Glutamatergic neuron (in vitro differentiated cells): ENCODE measurements at regions not wholly inside any gene's neighbourhood (a gene's known extent, or its start where the extent isn't known, plus 50 kb on each side); places are given as distances from the start of the nearest gene placed in this dataset.

Experiments used
- DNase-seq: peaks from one replicate; pipeline ENCODE4 v3.0.0; 2022
- H3K27ac Mint-ChIP-seq: one replicate; pipeline ENCODE4 v1.8.0; 2020; ENCODE audit warnings: mild to moderate bottlenecking, mixed read lengths, inconsistent platforms; ENCODE audit not compliant: unreplicated experiment
- H3K27me3 Mint-ChIP-seq: one replicate; pipeline ENCODE4 v1.8.0; 2020; ENCODE audit warnings: mild to moderate bottlenecking, moderate library complexity, mixed read lengths, inconsistent platforms; ENCODE audit not compliant: unreplicated experiment
- H3K36me3 Mint-ChIP-seq: one replicate; pipeline ENCODE4 v1.8.0; 2020; ENCODE audit warnings: mild to moderate bottlenecking, mixed read lengths, inconsistent platforms; ENCODE audit not compliant: unreplicated experiment
- H3K4me1 Mint-ChIP-seq: one replicate; pipeline ENCODE4 v1.8.0; 2020; ENCODE audit warnings: mild to moderate bottlenecking, low read depth, mixed read lengths, inconsistent platforms; ENCODE audit not compliant: unreplicated experiment
- H3K4me3 Mint-ChIP-seq: one replicate; pipeline ENCODE4 v1.8.0; 2020; ENCODE audit warnings: mild to moderate bottlenecking, mixed read lengths, inconsistent platforms; ENCODE audit not compliant: unreplicated experiment
- H3K9me3 Mint-ChIP-seq: one replicate; pipeline ENCODE4 v1.8.0; 2020; ENCODE audit warnings: mild to moderate bottlenecking, moderate library complexity, mixed read lengths, inconsistent platforms; ENCODE audit not compliant: unreplicated experiment
- CTCF ChIP-seq: fragments of 200-600 bp; sonication (generic); IDR thresholded peaks from one replicate; pipeline ENCODE4 v1.5.0; 2021; ENCODE audit not compliant: partially characterized antibody, unreplicated experiment

- Mint-ChIP-seq H3K4me1 (peaks cover 22% of the 10 kb centered on the region), H3K27me3 (peaks cover 8% of the 10 kb centered on the region), H3K4me3 (no peak overlapping the region), H3K9me3 (peaks cover 8% of the 10 kb centered on the region), H3K36me3 (no peaks in the 10 kb centered on the region), H3K27ac (no peak overlapping the region)
- no peak for DNase-seq
- TF ChIP-seq CTCF = no peak
Measured at GRCh38 chr1:162982364-162982763, 86.8 kb upstream of the RGS4 start.

- peaks cover 8% of the 10 kb centered on the region for H3K9me3 Mint-ChIP-seq
- peak overlapping the region; percentile 76 for H3K4me3 Mint-ChIP-seq
- peaks cover 24% of the 10 kb centered on the region for H3K4me1 Mint-ChIP-seq
- H3K27ac Mint-ChIP-seq = peak overlapping the region; percentile 98
- peak; percentile 19 for DNase-seq
- TF ChIP-seq CTCF = no peak
- H3K27me3 Mint-ChIP-seq = peaks cover 11% of the 10 kb centered on the region
- H3K36me3 Mint-ChIP-seq = no peaks in the 10 kb centered on the region
Measured at GRCh38 chr1:162977944-162978568, 91.1 kb upstream of the RGS4 start.

- peaks cover 10% of the 10 kb centered on the region for H3K9me3 Mint-ChIP-seq
- peak overlapping the region; percentile 76 for H3K27ac Mint-ChIP-seq
- no peak for TF ChIP-seq CTCF
- DNase-seq = no peak
- H3K36me3 Mint-ChIP-seq = no peaks in the 10 kb centered on the region
- no peak overlapping the region for H3K4me3 Mint-ChIP-seq
- peaks cover 24% of the 10 kb centered on the region for H3K4me1 Mint-ChIP-seq
- H3K27me3 Mint-ChIP-seq = peaks cover 11% of the 10 kb centered on the region
Measured at GRCh38 chr1:162976628-162977027, 92.5 kb upstream of the RGS4 start.

- H3K4me3 Mint-ChIP-seq = no peak overlapping the region
- no peak for DNase-seq
- peaks cover 24% of the 10 kb centered on the region for H3K4me1 Mint-ChIP-seq
- H3K27me3 Mint-ChIP-seq = peaks cover 11% of the 10 kb centered on the region
- H3K27ac Mint-ChIP-seq = no peak overlapping the region
- H3K36me3 Mint-ChIP-seq = no peaks in the 10 kb centered on the region
- peaks cover 13% of the 10 kb centered on the region for H3K9me3 Mint-ChIP-seq
- no peak for TF ChIP-seq CTCF
Measured at GRCh38 chr1:162974810-162975209, 94.4 kb upstream of the RGS4 start.

- no peak overlapping the region for H3K27ac Mint-ChIP-seq
- H3K9me3 Mint-ChIP-seq = peaks cover 9% of the 10 kb centered on the region
- H3K36me3 Mint-ChIP-seq = no peaks in the 10 kb centered on the region
- peaks cover 14% of the 10 kb centered on the region for H3K4me1 Mint-ChIP-seq
- no peak for TF ChIP-seq CTCF
- DNase-seq = no peak
- peaks cover 8% of the 10 kb centered on the region for H3K27me3 Mint-ChIP-seq
- H3K4me3 Mint-ChIP-seq = no peak overlapping the region
Measured at GRCh38 chr1:162973381-162973795, 95.8 kb upstream of the RGS4 start.
